ENCODE measurements at regions not wholly inside any gene's neighbourhood (a gene's known extent, or its start where the extent isn't known, plus 50 kb on each side); places are given as distances from the start of the nearest gene placed in this dataset.

DNA sequence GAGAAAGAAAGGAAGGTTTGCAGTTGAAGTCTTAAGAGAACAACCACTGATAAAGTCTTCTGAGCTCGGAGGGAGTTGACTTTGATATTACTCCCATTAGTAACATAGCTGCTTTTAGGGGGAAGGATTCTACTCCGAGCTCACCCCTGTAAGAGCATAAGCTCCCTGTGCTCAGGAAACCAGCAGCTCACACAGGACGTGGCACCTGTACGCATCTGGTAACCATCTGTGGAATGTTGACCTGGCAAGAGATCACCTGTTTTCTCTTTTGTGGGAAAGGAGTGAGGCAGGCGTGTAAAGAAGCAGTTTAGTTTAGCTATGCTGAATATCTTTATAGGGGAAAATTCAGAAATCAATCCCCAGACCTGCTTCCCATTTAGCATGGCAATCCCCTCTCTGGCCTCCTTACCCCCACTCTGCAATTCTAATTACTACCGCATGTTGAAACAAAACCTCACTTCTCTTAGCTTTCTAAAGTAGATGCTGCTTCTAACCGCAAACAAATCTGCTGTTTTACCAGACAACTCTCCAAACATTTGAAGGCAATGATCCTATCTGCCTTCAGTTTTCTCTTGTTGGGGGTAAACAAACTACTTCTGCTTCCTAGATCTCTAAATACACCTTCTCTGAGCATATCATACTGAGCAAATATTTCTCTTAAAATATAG is 121.8 kb upstream of the KCNK1 start (continued):
- TF ChIP-seq, protein P1, sequence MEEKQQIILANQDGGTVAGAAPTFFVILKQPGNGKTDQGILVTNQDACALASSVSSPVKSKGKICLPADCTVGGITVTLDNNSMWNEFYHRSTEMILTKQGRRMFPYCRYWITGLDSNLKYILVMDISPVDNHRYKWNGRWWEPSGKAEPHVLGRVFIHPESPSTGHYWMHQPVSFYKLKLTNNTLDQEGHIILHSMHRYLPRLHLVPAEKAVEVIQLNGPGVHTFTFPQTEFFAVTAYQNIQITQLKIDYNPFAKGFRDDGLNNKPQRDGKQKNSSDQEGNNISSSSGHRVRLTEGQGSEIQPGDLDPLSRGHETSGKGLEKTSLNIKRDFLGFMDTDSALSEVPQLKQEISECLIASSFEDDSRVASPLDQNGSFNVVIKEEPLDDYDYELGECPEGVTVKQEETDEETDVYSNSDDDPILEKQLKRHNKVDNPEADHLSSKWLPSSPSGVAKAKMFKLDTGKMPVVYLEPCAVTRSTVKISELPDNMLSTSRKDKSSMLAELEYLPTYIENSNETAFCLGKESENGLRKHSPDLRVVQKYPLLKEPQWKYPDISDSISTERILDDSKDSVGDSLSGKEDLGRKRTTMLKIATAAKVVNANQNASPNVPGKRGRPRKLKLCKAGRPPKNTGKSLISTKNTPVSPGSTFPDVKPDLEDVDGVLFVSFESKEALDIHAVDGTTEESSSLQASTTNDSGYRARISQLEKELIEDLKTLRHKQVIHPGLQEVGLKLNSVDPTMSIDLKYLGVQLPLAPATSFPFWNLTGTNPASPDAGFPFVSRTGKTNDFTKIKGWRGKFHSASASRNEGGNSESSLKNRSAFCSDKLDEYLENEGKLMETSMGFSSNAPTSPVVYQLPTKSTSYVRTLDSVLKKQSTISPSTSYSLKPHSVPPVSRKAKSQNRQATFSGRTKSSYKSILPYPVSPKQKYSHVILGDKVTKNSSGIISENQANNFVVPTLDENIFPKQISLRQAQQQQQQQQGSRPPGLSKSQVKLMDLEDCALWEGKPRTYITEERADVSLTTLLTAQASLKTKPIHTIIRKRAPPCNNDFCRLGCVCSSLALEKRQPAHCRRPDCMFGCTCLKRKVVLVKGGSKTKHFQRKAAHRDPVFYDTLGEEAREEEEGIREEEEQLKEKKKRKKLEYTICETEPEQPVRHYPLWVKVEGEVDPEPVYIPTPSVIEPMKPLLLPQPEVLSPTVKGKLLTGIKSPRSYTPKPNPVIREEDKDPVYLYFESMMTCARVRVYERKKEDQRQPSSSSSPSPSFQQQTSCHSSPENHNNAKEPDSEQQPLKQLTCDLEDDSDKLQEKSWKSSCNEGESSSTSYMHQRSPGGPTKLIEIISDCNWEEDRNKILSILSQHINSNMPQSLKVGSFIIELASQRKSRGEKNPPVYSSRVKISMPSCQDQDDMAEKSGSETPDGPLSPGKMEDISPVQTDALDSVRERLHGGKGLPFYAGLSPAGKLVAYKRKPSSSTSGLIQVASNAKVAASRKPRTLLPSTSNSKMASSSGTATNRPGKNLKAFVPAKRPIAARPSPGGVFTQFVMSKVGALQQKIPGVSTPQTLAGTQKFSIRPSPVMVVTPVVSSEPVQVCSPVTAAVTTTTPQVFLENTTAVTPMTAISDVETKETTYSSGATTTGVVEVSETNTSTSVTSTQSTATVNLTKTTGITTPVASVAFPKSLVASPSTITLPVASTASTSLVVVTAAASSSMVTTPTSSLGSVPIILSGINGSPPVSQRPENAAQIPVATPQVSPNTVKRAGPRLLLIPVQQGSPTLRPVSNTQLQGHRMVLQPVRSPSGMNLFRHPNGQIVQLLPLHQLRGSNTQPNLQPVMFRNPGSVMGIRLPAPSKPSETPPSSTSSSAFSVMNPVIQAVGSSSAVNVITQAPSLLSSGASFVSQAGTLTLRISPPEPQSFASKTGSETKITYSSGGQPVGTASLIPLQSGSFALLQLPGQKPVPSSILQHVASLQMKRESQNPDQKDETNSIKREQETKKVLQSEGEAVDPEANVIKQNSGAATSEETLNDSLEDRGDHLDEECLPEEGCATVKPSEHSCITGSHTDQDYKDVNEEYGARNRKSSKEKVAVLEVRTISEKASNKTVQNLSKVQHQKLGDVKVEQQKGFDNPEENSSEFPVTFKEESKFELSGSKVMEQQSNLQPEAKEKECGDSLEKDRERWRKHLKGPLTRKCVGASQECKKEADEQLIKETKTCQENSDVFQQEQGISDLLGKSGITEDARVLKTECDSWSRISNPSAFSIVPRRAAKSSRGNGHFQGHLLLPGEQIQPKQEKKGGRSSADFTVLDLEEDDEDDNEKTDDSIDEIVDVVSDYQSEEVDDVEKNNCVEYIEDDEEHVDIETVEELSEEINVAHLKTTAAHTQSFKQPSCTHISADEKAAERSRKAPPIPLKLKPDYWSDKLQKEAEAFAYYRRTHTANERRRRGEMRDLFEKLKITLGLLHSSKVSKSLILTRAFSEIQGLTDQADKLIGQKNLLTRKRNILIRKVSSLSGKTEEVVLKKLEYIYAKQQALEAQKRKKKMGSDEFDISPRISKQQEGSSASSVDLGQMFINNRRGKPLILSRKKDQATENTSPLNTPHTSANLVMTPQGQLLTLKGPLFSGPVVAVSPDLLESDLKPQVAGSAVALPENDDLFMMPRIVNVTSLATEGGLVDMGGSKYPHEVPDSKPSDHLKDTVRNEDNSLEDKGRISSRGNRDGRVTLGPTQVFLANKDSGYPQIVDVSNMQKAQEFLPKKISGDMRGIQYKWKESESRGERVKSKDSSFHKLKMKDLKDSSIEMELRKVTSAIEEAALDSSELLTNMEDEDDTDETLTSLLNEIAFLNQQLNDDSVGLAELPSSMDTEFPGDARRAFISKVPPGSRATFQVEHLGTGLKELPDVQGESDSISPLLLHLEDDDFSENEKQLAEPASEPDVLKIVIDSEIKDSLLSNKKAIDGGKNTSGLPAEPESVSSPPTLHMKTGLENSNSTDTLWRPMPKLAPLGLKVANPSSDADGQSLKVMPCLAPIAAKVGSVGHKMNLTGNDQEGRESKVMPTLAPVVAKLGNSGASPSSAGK (IDR thresholded peaks at IDR 0.05), result no peak
- TF ChIP-seq ZNF146 (CRISPR knock-in tag; IDR thresholded peaks at IDR 0.05; ENCODE audit: unreplicated experiment) (no peak), E2F3 (CRISPR knock-in tag; IDR thresholded peaks at IDR 0.05) (no peak), GTF3C2 (IDR thresholded peaks at IDR 0.05; ENCODE audit: borderline replicate concordance, extremely low read depth, insufficient read length) (no peak), YY1 (IDR thresholded peaks at IDR 0.05; ENCODE audit: borderline replicate concordance in 1 of 3, control insufficient read depth in 1 of 3, extremely low read depth in 1 of 3, insufficient read depth in 3 of 3, insufficient read length in 1 of 3, insufficient replicate concordance in 2 of 3, low read depth in 1 of 3, low read length in 2 of 3) (no peak), ZNF717 (CRISPR knock-in tag; IDR thresholded peaks at IDR 0.05) (no peak), RBM34 (IDR thresholded peaks at IDR 0.05; ENCODE audit: borderline replicate concordance, insufficient read depth, low read length) (no peak)
